GM13977 (cell line): ENCODE measurements at regions not wholly inside any gene's neighbourhood (a gene's known extent, or its start where the extent isn't known, plus 50 kb on each side); places are given as distances from the start of the nearest gene placed in this dataset.

Experiments used
- DNase-seq: peaks from one replicate; pipeline ENCODE4 v3.0.0; 2012; ENCODE audit warnings: low spot score
- CTCF ChIP-seq: IDR thresholded peaks from 2 replicates; pipeline ENCODE4 v1.5.1; 2012; ENCODE audit warnings: mild to moderate bottlenecking, control low read depth; ENCODE audit not compliant: insufficient read depth; ENCODE audit errors: extremely low read depth, missing control alignments
- in situ Hi-C: fragments of 300-500 bp; cut with MboI; formaldehyde crosslinking; loops from one replicate; pipeline ENCODE4 v1.12.0; 2022; ENCODE audit warnings: low sequenced_read_pairs, low pct_unique_long_range_greater_than_20kb, mixed read lengths, inconsistent platforms; ENCODE audit not compliant: unreplicated experiment

DNA sequence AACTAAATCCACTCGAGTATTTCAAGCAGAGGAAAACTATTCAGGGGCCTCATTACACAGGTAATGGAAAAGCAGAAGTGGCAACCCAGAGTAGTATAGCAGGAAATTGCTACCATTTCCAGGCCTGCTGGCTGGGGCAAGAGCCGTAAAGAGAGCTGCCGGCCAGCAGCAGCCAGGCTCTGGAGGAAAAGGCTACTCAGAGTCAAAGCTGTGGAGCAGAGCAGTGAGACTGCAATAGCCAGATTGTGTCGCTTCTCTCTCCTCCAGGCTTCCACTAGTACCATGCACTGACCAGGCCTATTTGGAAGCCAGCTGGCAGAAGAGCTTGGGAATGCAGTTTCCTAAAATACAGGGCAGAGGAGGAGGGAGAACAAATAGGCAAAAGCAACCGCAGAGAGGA, 155.5 kb downstream of the OMA1 start:
- in situ Hi-C loops, result no loop called here
- no peak for TF ChIP-seq CTCF
- no peak for DNase-seq

- DNase-seq, result no peak
- TF ChIP-seq CTCF, result no peak
- in situ Hi-C loops, result no loop called here
These were observed 156.4 kb downstream of the OMA1 start for GRCh38 chr1:58390091-58390490.

DNA sequence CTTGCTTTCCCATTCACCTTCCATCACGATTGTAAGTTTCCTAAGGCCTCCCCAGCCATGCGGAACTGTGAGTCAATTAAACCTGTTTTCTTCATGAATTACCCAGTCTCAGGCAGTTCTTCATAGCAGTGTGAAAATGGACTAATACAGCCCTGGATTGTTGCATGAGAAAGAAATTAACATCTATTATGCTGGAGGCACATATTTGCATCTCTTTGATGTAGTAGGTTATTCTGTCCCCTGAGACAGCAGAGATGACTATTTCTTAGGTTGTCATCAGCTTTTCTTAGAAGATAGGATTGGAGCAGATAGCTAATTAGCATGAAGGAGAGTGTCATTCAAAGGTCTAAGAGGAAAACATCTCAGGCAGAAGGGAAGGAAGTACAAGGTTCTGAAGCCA, 166.2 kb downstream of the OMA1 start:
- in situ Hi-C loops, result no loop called here
- no peak for TF ChIP-seq CTCF
- DNase-seq, result no peak

DNA sequence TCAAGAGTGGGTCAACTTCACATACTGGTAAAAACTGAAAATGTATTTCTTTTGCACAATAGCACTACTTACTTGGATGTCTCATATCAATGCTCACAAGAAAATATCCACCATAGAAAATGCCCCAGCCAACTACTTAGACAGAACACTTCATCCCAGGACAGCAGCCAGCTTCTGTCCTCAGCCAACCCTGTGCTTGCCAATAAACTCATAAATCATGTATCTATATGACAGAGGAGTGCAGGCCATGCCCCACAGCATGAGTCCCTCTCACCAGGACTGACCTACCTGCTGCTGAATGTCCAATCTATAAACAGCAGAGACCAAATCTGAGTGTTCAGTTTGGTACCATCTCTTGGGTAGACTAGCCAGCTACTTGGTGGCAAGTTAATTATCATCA, 179.3 kb downstream of the OMA1 start:
- no peak for TF ChIP-seq CTCF
- DNase-seq, result no peak
- in situ Hi-C loops, result no loop called here

GRCh38 chr1:58365328-58365727, 181.2 kb downstream of the OMA1 start:
- TF ChIP-seq CTCF, result no peak
- in situ Hi-C loops, result no loop called here
- no peak for DNase-seq

DNA sequence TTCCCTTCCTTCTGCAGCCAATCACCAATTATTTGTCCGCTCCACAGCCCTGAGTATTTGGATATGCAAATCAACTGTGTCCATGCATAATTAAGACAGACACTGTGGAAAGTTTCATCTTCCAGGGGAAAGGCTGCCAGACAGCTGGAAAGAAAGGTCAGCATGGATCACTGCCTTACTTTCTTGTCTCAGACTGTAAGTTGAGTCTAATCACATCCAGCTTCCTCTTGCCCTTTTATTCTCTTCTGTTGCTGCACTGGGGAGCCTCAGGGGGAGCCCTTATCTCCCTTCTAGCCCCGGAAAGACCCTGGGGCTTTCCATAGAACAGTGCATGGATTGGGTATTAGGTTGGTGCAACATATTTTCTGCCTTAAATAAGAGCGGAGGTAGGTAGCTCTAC, 182.9 kb downstream of the OMA1 start:
- no peak for DNase-seq
- TF ChIP-seq CTCF, result no peak
- in situ Hi-C loops, result no loop called here

- DNase-seq, result no peak
- in situ Hi-C loops, result no loop called here
- TF ChIP-seq CTCF, result no peak
These were observed 185.4 kb downstream of the OMA1 start for GRCh38 chr1:58361134-58361533.
